NCI-H82 (cell line): ENCODE measurements at regions not wholly inside any gene's neighbourhood (a gene's known extent, or its start where the extent isn't known, plus 50 kb on each side); places are given as distances from the start of the nearest gene placed in this dataset.

ENCODE experiments used
- DNase-seq: peaks from one replicate; lab custom pipeline; 2025; lab: John Stamatoyannopoulos, UW

DNA sequence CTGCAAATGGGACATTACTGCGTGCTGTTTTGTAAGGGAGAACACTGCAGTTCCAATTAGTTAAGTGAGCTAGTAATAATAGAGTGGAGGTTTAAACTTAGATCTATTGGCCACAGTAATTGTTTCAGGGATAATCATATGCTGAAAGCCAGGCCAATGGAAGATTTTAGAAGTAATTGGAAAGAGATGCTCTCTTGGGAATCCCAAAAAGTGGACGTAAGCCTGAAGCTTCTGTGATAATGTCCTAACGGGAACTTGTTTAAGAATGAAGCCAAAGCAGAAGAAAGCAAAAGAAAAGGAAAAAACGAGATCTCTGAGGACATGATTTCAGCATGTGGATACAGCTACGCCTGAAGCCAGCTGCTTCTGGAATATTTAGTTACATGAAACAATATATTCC is 594.6 kb downstream of the SLC4A3 start:
- no peak for DNase-seq

DNA sequence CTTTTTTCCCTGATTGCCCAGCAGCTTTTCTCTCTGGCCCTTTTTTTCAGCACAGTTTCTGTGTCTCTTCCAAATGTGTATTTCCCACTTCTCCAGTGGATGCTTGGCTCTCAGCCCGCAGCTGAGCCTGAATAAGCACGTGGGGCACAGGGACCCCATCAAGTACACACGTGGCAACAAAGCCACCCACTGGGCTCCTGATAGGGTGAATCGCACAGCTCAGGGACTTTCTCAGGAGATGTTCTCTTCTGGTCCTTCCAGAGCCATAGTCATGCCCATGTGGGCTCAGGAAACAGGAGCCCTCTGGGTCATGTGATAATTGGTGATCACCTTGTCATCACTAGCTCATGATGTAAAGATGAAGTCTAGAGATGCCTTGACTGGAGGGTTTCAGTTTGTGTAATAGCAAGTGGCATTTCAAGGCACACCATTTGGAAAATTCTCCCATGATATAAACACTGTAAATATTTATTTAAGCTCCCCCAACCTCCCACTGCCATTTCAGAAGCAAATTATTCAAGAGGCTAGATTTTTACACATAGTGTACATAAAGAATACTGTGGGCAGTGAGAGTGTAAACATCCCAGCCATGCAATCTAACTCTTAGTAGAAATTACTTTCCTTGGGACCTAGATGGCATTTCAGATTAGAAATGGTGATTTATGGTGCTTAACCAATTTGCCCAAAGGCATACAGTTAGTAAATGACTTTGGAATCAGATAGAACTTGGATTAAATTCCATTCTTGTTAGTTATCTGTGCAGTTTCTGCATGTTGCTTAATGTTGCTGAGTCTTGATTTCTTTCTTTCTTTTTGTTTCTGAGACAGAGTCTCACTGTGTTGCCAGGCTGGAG is 597.5 kb downstream of the SLC4A3 start:
- DNase-seq: no peak

DNA sequence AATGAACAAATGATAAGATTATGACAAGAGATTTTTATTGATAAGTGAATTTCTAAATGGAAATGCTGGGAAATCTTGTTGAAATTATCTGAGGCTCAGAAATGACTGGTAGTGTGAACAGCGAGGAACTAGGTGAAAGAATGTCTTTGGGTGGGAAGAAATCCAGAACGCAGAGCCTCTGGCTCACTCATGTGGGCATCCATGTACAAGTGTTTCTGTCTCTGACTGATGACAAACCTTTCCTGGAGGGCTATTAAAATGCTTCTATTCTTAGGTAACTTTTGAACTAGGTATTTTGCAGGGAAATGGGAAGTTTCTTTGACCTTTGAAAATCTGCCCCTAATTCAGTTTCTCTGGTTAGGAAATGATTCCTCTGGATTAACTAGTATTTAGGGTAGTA is 598.6 kb downstream of the SLC4A3 start:
- no peak for DNase-seq

- DNase-seq: no peak
Measured at GRCh38 chr2:220226546-220226945, 599.1 kb downstream of the SLC4A3 start.

DNA sequence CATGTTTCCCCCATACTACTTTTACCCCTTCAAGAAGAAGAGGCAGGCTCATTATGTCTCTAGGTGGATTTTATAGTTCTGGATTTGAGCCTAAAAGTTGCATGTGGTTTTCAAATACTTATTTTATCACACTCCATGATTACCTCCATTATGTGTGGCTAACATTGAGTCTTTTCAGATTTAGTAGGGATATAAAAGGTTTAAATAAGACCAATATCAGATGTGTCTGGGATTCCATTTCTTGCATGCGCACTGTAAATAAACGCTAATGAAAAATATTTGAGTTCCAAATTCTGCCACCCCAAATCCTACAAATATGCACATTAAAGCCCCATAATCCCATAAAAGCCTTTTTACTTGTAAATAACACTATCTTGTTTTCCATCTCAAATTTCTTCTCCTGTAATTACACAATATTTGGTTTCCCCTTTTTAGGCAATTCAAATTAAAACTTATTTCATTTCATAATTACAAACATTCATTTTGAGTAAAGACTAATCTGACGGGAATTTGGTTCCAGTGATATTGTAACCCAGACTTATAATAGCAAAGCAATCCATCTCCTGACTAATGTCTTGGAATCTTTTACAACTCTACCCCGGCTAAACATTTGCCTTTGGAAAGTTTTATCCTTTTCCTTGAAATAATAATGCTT is 600.0 kb downstream of the SLC4A3 start:
- DNase-seq: no peak

DNA sequence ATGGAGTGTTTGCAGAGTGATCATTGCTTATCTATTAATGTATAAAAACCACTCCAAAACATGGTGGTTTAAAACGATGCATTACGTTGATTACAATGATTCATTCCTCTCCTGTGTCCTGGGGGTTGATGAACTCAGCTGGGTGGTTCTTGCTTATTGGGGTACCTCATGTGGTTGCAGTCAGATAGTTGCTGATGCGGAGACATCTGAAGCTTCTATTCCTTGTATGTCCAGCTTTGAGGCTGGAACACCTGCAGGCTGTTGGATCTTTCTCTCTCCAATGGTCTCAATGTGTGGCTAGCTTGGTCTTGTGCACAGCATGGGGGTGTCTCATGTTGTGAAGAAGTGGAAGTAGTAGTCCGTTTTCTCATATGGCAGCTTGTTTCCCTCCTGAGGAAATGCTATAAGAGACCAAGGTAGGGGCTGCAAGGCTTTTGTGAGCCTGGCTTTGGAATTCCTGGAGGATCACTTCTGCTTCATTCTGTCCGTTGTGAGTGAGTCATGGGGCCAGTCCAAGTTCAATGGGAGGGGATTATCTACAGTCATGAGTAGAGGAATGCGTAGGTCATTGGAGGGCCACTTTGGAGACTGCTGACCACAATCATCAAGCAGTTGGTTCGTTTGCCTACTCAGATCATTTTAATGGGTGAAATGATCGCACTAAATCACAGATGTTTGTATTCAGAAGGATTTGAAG is 601.0 kb downstream of the SLC4A3 start:
- DNase-seq: no peak

- DNase-seq: no peak
Measured at GRCh38 chr2:220240641-220241040, 613.2 kb downstream of the SLC4A3 start.

DNA sequence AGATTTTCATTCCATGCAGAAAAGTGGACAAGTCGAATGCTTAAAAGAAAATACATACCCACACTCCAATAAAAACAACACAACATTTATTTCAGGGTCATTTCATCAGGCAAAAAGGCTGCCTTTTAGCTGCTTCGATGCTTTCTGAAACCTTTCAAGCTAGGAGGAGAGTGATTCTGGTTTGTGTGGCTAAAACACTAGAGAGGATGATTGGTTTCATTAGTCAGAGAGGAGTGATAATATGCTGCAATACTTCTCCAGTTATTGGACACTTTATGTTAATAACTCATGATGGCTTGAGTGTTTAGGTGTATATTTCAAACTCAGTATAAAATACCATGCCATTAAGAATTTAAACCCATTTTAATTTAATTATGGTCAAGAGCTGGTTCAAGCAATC is 614.0 kb downstream of the SLC4A3 start:
- DNase-seq: no peak

- no peak for DNase-seq
Measured at GRCh38 chr2:220243571-220243970, 616.1 kb downstream of the SLC4A3 start.

GRCh38 chr2:220246386-220246785 is 619.0 kb downstream of the SLC4A3 start:
- DNase-seq: no peak

DNA sequence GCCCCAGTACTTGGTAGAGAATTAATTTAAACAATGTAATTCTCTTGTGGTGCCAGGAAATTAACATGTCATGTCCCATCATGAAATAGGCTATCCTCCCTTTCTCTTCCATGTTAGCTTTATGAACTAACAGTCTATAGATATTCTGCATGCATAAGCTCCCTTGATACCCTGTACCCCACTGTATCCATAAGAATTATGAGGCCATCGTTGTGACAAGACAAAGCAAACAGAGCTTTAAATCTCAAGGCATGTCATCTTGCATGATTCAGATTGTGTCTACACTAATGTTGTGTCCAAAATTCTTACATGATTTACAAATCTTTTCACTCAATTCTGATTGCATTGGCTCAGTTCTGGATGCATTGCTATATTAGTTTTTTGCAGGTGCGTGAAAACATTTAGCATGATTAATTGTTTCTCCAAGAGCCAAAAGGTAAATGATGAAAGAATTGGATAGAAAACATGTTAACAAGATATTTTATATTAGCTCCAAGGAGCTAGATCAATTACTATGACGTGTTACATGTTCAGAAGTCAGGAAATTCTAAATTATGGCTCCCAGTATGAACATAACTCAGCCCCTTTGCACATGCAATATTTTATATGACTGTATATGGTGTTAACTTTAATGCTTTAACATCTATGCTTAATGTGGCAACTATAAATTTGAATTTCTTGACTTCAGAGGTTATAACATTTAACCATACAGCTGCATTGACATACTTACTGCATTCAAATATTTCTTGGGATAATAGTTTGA is 620.3 kb downstream of the SLC4A3 start:
- no peak for DNase-seq

DNA sequence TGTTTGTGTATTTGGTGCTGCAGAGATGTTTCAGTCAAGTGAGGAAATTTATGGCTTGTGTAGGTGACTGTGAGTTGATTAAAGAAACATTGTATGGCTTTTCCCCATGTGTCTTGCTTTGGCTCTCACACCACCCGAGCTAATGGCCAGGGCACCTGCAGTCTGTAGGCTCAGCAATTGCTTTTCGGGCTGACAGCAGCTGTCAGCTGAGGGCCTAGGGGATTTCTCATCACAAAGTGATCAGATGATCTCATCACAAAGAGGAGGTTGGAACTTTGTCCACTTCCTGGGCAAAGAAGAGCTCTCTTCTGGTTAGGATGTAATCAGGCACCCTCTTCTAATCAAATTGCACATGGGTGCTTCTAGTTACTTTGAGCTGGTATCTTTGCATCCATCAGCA is 632.2 kb downstream of the SLC4A3 start:
- peak; percentile 16 for DNase-seq

- DNase-seq: no peak
Measured at GRCh38 chr2:220263300-220263699, 635.9 kb downstream of the SLC4A3 start.

GRCh38 chr2:220269367-220269766 is 641.9 kb downstream of the SLC4A3 start:
- no peak for DNase-seq

DNA sequence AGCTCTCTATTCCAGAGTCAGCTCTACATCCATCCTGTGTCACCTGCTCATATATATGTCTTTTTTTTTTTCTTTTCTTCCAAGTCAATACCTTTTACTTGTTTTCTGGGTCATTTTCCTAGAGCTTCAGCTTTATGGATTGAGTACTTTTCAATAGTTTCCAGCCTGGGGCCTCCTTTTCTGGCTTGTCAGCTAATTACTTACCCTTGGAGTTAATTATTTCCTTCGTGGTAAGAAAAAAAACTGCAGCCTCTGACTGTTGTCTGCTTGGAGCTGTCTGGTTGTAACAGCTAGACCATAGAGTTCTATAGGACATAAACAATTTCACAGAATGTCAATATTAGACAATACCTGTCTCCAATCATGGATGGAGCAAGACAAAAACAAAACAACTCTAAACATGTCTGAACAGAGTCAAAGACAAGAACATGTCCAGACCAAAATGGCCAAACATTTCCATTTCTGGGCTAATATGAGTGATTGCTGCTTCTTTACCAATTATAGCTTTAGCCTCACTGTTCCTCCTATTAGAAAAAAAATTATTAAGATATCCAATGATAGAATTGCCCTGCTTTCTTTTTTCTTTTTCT is 643.1 kb downstream of the SLC4A3 start:
- DNase-seq: no peak

DNA sequence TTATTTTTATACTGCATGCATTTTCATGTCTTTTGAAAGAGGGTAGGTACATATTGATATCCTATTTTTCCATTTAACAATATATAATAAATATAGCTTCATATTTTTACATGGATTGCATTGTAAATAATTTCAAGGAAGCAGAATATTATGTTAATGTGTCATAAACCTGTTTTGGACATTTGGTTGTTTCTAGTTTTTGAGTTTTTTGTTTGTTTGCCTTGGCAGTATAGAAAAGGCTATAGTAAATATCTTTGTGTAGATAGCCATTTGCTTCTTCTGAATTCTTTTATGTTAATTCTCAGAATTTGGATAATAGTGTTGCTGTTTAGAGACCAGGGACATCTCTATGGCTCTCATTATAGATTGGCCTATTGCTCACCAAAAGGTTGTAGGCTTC is 645.2 kb downstream of the SLC4A3 start:
- DNase-seq: no peak

GRCh38 chr2:220273082-220273481 is 645.7 kb downstream of the SLC4A3 start:
- DNase-seq: no peak

DNA sequence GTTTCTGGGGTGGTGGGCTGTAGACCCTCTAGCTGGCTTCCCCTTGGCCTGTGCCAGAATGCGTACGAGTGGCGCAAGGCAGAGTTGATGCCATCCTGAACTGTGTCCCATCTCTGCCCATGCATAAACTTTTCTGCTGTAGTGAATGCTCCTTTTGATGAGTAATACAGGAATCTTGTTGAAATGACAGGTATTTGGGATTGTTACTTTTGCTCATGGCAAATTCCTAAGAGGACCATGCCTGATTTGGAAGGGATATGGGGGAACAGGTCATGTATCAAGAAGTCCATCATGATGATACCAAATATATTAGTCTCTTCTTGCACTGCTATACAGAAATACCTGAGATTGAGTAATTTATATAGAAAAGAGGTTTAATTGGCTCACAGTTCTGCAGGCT is 648.0 kb downstream of the SLC4A3 start:
- DNase-seq: no peak

- DNase-seq: no peak
Measured at GRCh38 chr2:220276741-220277444, 649.5 kb downstream of the SLC4A3 start.

GRCh38 chr2:220277445-220277975 is 650.1 kb downstream of the SLC4A3 start:
- no peak for DNase-seq

DNA sequence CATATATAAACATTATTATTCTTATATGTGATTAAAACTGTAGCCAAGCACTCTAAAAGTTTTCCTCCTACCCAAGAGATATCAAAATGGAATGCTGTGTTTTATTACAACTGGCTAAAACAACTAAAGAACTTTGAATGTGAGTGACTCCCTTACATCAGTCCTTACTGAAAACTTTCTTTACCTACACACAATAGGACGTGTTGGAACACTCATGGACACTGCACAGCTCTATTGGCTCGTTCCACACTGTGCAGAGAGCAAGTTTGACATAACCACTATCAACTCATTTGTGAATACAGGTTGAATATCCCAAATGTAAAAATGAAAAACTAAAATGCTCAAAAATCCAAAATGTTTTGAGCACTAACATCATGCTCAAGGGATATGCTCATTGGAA is 650.6 kb downstream of the SLC4A3 start:
- DNase-seq: no peak
